Heart left ventricle (tissue), 16 donors: ENCODE measurements at regions not wholly inside any gene's neighbourhood (a gene's known extent, or its start where the extent isn't known, plus 50 kb on each side); places are given as distances from the start of the nearest gene placed in this dataset.

ENCODE experiments used
- ATAC-seq, 4 donors: fragments of 200-7000 bp; cut with Tn5 transposase; one replicate each; pipeline ENCODE4 v1.9.1; 2020 to 2022; ENCODE audit warnings: moderate library complexity in 4 of 4, mild to moderate bottlenecking in 3 of 4, moderate number of reproducible peaks in 1 of 4
- DNase-seq, 5 donors: peaks; one replicate each; pipeline ENCODE4 v3.0.0-alpha.2; 2020
- H3K27ac ChIP-seq, 12 donors: fragments of 200-600 bp; sonication (generic) in 4 of 12; one replicate each; pipeline versions ENCODE4 v1.5.0 to v1.8.0; 2016 to 2022; ENCODE audit warnings: mild to moderate bottlenecking in 2 of 12
- H3K27me3 ChIP-seq, 9 donors: fragments of 200-600 bp; sonication (generic) in 2 of 9; one replicate each; pipeline versions ENCODE4 v1.5.1 to v1.8.0; 2016 to 2022; ENCODE audit warnings: mild to moderate bottlenecking in 3 of 9
- H3K36me3 ChIP-seq, 9 donors: fragments of 200-600 bp; sonication (generic) in 2 of 9; one replicate each; pipeline versions ENCODE4 v1.5.0 to v1.8.0; 2018 to 2022; ENCODE audit warnings: mild to moderate bottlenecking in 2 of 9
- H3K4me1 ChIP-seq, 12 donors: fragments of 200-600 bp; sonication (generic) in 4 of 12; one replicate each; pipeline versions ENCODE4 v1.5.0 to v1.8.0; 2016 to 2022; ENCODE audit warnings: mild to moderate bottlenecking in 3 of 12
- H3K4me3 ChIP-seq, 12 donors: fragments of 200-600 bp; sonication (generic) in 4 of 12; one replicate each; pipeline versions ENCODE4 v1.5.0 to v1.8.0; 2017 to 2022; ENCODE audit warnings: mild to moderate bottlenecking in 9 of 12, moderate library complexity in 4 of 12
- H3K9me3 ChIP-seq, 12 donors: fragments of 200-600 bp; sonication (generic) in 4 of 12; one replicate each; pipeline versions ENCODE4 v1.5.0 to v1.8.0; 2016 to 2022; ENCODE audit warnings: mild to moderate bottlenecking in 1 of 12
- POLR2A ChIP-seq, 2 donors: fragments of 450-650 bp; IDR thresholded peaks; one replicate each; pipeline ENCODE4 v1.6.1; 2017; ENCODE audit warnings: antibody characterized with exemption in 2 of 2, mild to moderate bottlenecking in 2 of 2, moderate library complexity in 2 of 2
- WGBS, 4 donors: extraction: QIAGEN DNeasy Blood & Tissue Kit in 2 of 4; methylation state at CpG; one replicate each; pipeline versions ENCODE4 v1.1.5 to v1.1.7; 2013 to 2018; 5-methylcytosine and 5-hydroxymethylcytosine counted together
- intact Hi-C, 10 donors: fragments of 100-400 bp; cut with DNase I; formaldehyde crosslinking; loops; one replicate each; pipeline versions ENCODE4 v1.11.1 to v1.14.2; 2022
- TF ChIP-seq, protein P1 (sequence below), 12 donors: fragments of 200-600 bp; sonication (generic) in 4 of 12; IDR thresholded peaks; one replicate each; pipeline versions ENCODE4 v1.5.0 to v1.8.0; 2018 to 2022; ENCODE audit warnings: antibody characterized with exemption in 12 of 12, mild to moderate bottlenecking in 5 of 12
- donor health status: ischemic (EF 13 %, LVEDD 7.1; RV severe dilation, severe dysfunction).
- donor health status: healthy with polysubstance abuse.
- donor health status: DM: no; HTN: yes; CAD: no.
- donor health status: DM: no; HTN: no; CAD: no.
- donor health status: ischemic (EF 25% LVEDD 6.9; RV normal size, moderate dysfunction).
- donor health status: ischemic (EF 25% LVEDD 5.7; RV mildly dilated, moderate dysfunction).
- donor health status: healthy.
- donor health status: DM: yes; HTN: yes; CAD: no.
- donor health status: ischemic (EF 35%, LVEDD 5.7; RV mildly dilated, moderate dysfunction).
- donor health status: nonischemic (EF 11% LVEDD 7.7; RV severe dilation, severe dysfunction).
- donor health status: DM: yes; HTN: yes; CAD: no.
- donor health status: PGD.
- donor health status: ischemic (EF 29% LVEDD 5.4; RV normal size, mild dysfunction).
- donor health status: nonischemic (EF 23%, LVEDD 6.1; RV moderate dilation, normal function).

DNA sequence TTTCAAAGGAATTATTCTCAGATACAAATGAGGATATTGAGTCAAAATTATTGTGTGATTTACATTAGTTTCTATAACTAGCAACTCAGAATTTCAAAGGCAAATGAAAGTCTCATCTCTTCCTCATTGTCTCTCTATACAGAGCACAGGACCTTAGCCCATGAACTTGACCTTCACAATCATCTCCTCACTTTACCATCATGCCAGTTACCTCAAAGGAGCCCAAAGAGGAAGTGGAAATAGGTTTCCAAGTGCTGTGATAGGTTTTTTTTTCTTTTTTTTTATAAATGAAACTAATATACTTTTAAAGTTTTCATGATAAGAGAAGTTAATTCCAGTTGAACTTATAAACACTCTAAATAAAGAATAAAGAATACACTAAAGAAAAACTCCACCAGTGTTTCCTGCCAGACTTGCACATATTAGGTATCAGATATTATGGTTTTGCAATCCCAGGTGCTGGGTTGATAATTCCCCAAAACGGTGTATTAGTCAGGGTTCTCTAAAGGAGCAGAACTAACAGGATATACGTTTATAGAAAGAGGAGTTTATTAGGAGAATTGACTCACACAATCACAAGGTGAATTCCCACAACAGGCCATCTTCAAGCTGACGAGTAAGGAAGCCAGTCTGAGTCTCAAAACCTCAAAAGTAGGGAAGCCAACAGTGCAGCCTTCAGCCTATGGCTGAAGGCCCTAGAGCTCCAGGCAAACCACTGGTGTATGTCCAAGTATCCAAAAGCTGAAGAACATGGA, 50.1 kb upstream of the ADAMTS16 start:
- Histone ChIP-seq H3K27ac (no peak overlapping the region), H3K4me3 (no peak overlapping the region), H3K27me3 (no peaks in the 10 kb centered on the region), H3K9me3 (peaks cover 0 to 2% (median 0%) of the 10 kb centered on the region in 12 donors), H3K4me1 (no peaks in the 10 kb centered on the region), H3K36me3 (no peaks in the 10 kb centered on the region)
- no peak for DNase-seq
- ATAC-seq, result no peak
- intact Hi-C loops, result no loop called here
- TF ChIP-seq POLR2A (IDR thresholded peaks at IDR 0.05), result no peak
- TF ChIP-seq, protein P1, sequence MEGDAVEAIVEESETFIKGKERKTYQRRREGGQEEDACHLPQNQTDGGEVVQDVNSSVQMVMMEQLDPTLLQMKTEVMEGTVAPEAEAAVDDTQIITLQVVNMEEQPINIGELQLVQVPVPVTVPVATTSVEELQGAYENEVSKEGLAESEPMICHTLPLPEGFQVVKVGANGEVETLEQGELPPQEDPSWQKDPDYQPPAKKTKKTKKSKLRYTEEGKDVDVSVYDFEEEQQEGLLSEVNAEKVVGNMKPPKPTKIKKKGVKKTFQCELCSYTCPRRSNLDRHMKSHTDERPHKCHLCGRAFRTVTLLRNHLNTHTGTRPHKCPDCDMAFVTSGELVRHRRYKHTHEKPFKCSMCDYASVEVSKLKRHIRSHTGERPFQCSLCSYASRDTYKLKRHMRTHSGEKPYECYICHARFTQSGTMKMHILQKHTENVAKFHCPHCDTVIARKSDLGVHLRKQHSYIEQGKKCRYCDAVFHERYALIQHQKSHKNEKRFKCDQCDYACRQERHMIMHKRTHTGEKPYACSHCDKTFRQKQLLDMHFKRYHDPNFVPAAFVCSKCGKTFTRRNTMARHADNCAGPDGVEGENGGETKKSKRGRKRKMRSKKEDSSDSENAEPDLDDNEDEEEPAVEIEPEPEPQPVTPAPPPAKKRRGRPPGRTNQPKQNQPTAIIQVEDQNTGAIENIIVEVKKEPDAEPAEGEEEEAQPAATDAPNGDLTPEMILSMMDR (IDR thresholded peaks at IDR 0.05), result no peak
- WGBS, 4 donors, result 62 to 68% (median 65%) methylated on average over 3 of the region's 3 CpGs
